GM23338 (cell line): ENCODE measurements at regions not wholly inside any gene's neighbourhood (a gene's known extent, or its start where the extent isn't known, plus 50 kb on each side); places are given as distances from the start of the nearest gene placed in this dataset.

Experiments
- ATAC-seq: fragments of 200-7000 bp; cut with Tn5 transposase; 3 replicates; pipeline ENCODE4 v1.9.1; 2020
- DNase-seq: peaks from one replicate; pipeline ENCODE4 v3.0.0-alpha.2; 2015; ENCODE audit warnings: low spot score
- H2AFZ ChIP-seq: fragments of 200-600 bp; sonication (generic); 2 replicates; pipeline ENCODE4 v1.8.0; 2016; ENCODE audit warnings: antibody characterized with exemption, mild to moderate bottlenecking, moderate library complexity
- H3F3A ChIP-seq: fragments of 200-600 bp; sonication (generic); replicated peaks from 2 replicates; pipeline ENCODE4 v1.8.0; 2017; ENCODE audit warnings: antibody characterized with exemption, mixed run types, low read depth
- H3K27ac ChIP-seq: fragments of 200-600 bp; sonication (generic); 2 replicates; pipeline ENCODE4 v1.6.1; 2016; ENCODE audit warnings: low read depth
- H3K27me3 ChIP-seq: fragments of 200-600 bp; sonication (generic); 2 replicates; pipeline ENCODE4 v1.8.0; 2016; ENCODE audit warnings: mild to moderate bottlenecking, mixed run types, moderate library complexity; ENCODE audit not compliant: insufficient read depth
- H3K36me3 ChIP-seq: fragments of 200-600 bp; sonication (generic); 2 replicates; pipeline ENCODE4 v1.8.0; 2016; ENCODE audit warnings: mild to moderate bottlenecking; ENCODE audit not compliant: insufficient read depth
- H3K4me1 ChIP-seq: fragments of 200-600 bp; sonication (generic); 2 replicates; pipeline ENCODE4 v1.8.0; 2016; ENCODE audit warnings: mild to moderate bottlenecking, moderate library complexity; ENCODE audit not compliant: insufficient read depth
- H3K4me2 ChIP-seq: fragments of 200-600 bp; sonication (generic); 2 replicates; pipeline ENCODE4 v1.7.1; 2017; ENCODE audit warnings: mixed run types
- H3K4me3 ChIP-seq: fragments of 200-600 bp; sonication (generic); 2 replicates; pipeline ENCODE4 v1.6.1; 2016; ENCODE audit warnings: mixed run types
- H3K79me2 ChIP-seq: fragments of 200-600 bp; sonication (generic); replicated peaks from 2 replicates; pipeline ENCODE4 v1.8.0; 2017; ENCODE audit warnings: mild to moderate bottlenecking; ENCODE audit not compliant: insufficient read depth
- H3K9me2 ChIP-seq: fragments of 200-600 bp; sonication (generic); 2 replicates; pipeline ENCODE4 v1.8.0; 2017; ENCODE audit not compliant: insufficient read depth
- H4K20me1 ChIP-seq: fragments of 200-600 bp; sonication (generic); replicated peaks from 2 replicates; pipeline ENCODE4 v1.8.0; 2017; ENCODE audit warnings: mild to moderate bottlenecking; ENCODE audit not compliant: insufficient read depth
- H3K27ac Mint-ChIP-seq: 2 replicates; pipeline ENCODE4 v1.8.0; 2020; ENCODE audit warnings: inconsistent platforms, mild to moderate bottlenecking, moderate library complexity, mixed read lengths
- H3K27me3 Mint-ChIP-seq: 3 replicates; pipeline ENCODE4 v1.8.0; 2022; ENCODE audit warnings: low read depth, mild to moderate bottlenecking, moderate library complexity, mixed read lengths, inconsistent platforms; ENCODE audit not compliant: insufficient read depth, poor library complexity
- H3K36me3 Mint-ChIP-seq: 3 replicates; pipeline ENCODE4 v1.8.0; 2021; ENCODE audit warnings: low read depth, mild to moderate bottlenecking, inconsistent platforms, moderate library complexity, mixed read lengths
- H3K4me1 Mint-ChIP-seq: 3 replicates; pipeline ENCODE4 v1.8.0; 2020; ENCODE audit warnings: mild to moderate bottlenecking, inconsistent platforms, mixed read lengths
- H3K4me3 Mint-ChIP-seq: 3 replicates; pipeline ENCODE4 v1.8.0; 2021; ENCODE audit warnings: moderate library complexity, mild to moderate bottlenecking, inconsistent platforms, mixed read lengths
- H3K9me3 Mint-ChIP-seq: 3 replicates; pipeline ENCODE4 v1.8.0; 2020; ENCODE audit warnings: moderate library complexity, mild to moderate bottlenecking, inconsistent platforms, mixed read lengths
- EZH2 ChIP-seq: fragments of 200-600 bp; sonication (generic); IDR thresholded peaks from one replicate; pipeline ENCODE4 v1.8.0; 2017; ENCODE audit warnings: antibody characterized with exemption, mild to moderate bottlenecking, low read depth; ENCODE audit not compliant: unreplicated experiment
- JUNB ChIP-seq: IDR thresholded peaks from one replicate; pipeline ENCODE4 v1.6.1; 2016; ENCODE audit warnings: antibody characterized with exemption; ENCODE audit not compliant: unreplicated experiment
- ZNF331 ChIP-seq: fragments of 250-450 bp; sonication (Bioruptor Pico); IDR thresholded peaks from 2 replicates; pipeline ENCODE4 v1.5.0; 2020; ENCODE audit warnings: low read depth, mild to moderate bottlenecking, moderate library complexity
- ZNF462 ChIP-seq: fragments of 250-450 bp; sonication (Bioruptor Pico); IDR thresholded peaks from 2 replicates; pipeline ENCODE4 v1.5.0; 2020; ENCODE audit warnings: mild to moderate bottlenecking, moderate library complexity
- TF ChIP-seq, protein P1 (sequence below): IDR thresholded peaks from one replicate; pipeline ENCODE4 v1.6.1; 2018; ENCODE audit warnings: antibody characterized with exemption; ENCODE audit not compliant: unreplicated experiment

DNA sequence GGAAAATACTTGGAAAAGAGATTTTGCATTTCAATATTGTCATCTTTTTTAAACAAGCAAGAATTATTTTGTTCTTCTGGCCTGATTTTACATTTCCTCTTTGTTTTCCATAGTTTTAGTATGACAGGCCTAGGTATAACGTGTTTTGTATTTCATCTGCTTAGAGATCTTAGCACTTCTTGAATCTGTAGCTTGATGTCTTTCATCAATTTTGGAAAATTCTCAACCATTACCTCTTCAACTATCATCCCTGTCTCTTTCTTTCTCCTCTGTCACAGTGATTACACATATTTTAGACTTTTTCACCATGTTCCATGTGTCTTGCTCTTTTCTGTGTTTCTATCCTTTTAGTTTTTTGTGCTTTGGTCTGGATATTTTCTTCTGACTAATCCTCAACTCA, 67.2 kb upstream of the PHACTR1 start:
- no peaks in the 10 kb centered on the region for H3K79me2 ChIP-seq
- H3K27ac ChIP-seq, result no peak overlapping the region
- no peak overlapping the region for H3K4me2 ChIP-seq
- TF ChIP-seq JUNB (no peak), EZH2 (no peak), ZNF331 (no peak), ZNF462 (no peak)
- TF ChIP-seq, protein P1, sequence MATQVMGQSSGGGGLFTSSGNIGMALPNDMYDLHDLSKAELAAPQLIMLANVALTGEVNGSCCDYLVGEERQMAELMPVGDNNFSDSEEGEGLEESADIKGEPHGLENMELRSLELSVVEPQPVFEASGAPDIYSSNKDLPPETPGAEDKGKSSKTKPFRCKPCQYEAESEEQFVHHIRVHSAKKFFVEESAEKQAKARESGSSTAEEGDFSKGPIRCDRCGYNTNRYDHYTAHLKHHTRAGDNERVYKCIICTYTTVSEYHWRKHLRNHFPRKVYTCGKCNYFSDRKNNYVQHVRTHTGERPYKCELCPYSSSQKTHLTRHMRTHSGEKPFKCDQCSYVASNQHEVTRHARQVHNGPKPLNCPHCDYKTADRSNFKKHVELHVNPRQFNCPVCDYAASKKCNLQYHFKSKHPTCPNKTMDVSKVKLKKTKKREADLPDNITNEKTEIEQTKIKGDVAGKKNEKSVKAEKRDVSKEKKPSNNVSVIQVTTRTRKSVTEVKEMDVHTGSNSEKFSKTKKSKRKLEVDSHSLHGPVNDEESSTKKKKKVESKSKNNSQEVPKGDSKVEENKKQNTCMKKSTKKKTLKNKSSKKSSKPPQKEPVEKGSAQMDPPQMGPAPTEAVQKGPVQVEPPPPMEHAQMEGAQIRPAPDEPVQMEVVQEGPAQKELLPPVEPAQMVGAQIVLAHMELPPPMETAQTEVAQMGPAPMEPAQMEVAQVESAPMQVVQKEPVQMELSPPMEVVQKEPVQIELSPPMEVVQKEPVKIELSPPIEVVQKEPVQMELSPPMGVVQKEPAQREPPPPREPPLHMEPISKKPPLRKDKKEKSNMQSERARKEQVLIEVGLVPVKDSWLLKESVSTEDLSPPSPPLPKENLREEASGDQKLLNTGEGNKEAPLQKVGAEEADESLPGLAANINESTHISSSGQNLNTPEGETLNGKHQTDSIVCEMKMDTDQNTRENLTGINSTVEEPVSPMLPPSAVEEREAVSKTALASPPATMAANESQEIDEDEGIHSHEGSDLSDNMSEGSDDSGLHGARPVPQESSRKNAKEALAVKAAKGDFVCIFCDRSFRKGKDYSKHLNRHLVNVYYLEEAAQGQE, result no peak
- Mint-ChIP-seq H3K9me3 (no peaks in the 10 kb centered on the region), H3K27me3 (no peaks in the 10 kb centered on the region), H3K36me3 (no peaks in the 10 kb centered on the region), H3K27ac (no peak overlapping the region), H3K4me3 (no peak overlapping the region), H3K4me1 (no peaks in the 10 kb centered on the region)
- no peaks in the 10 kb centered on the region for H3K9me2 ChIP-seq
- no peaks in the 10 kb centered on the region for H3F3A ChIP-seq
- H4K20me1 ChIP-seq, result no peaks in the 10 kb centered on the region
- DNase-seq, result no peak
- no peaks in the 10 kb centered on the region for H3K4me1 ChIP-seq
- no peak overlapping the region for H3K4me3 ChIP-seq
- H2AFZ ChIP-seq, result no peak overlapping the region
- ATAC-seq, result no peak
- no peaks in the 10 kb centered on the region for H3K36me3 ChIP-seq
- no peaks in the 10 kb centered on the region for H3K27me3 ChIP-seq
